Gastrocnemius medialis (tissue), 4 donors: ENCODE measurements at regions not wholly inside any gene's neighbourhood (a gene's known extent, or its start where the extent isn't known, plus 50 kb on each side); places are given as distances from the start of the nearest gene placed in this dataset.

ENCODE experiments used
- POLR2A ChIP-seq, 2 donors: fragments of 450-650 bp; IDR thresholded peaks; one replicate each; pipeline ENCODE4 v1.6.1; 2017; ENCODE audit warnings: antibody characterized with exemption in 2 of 2, mild to moderate bottlenecking in 2 of 2, moderate library complexity in 2 of 2
- TF ChIP-seq, protein P1 (sequence below), 5 experiments: fragments of 450-650 bp in 3 of 5; fragments of 200-600 bp in 2 of 5; sonication (generic) in 2 of 5; IDR thresholded peaks in 4 of 5; conservative IDR thresholded peaks in 1 of 5; 1 replicate in 4 of 5; 2 replicates in 1 of 5; pipeline ENCODE4 v1.5.1; 2016 to 2019; ENCODE audit warnings: antibody characterized with exemption in 5 of 5, mild to moderate bottlenecking in 3 of 5, moderate library complexity in 3 of 5

DNA sequence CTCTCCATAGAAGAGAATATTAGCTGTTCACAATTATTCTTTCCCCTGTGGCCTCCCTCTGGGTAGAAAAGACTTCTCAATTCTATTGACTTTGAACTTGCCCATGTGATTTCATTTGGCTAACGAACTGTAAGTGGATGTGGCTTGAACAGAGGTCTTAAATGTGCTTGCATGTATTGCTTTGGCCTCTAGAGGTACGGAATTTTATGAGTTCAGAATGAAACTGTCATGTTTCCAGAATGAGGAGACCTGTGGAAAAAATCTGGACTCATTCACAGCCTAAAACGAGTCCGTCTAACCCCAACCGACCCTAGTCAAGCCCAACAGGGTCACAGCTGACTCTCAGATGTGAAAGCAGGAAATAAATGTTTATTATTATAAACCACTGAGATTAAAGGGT lies 596.7 kb upstream of the UBE2E2 start:
- TF ChIP-seq, protein P1, sequence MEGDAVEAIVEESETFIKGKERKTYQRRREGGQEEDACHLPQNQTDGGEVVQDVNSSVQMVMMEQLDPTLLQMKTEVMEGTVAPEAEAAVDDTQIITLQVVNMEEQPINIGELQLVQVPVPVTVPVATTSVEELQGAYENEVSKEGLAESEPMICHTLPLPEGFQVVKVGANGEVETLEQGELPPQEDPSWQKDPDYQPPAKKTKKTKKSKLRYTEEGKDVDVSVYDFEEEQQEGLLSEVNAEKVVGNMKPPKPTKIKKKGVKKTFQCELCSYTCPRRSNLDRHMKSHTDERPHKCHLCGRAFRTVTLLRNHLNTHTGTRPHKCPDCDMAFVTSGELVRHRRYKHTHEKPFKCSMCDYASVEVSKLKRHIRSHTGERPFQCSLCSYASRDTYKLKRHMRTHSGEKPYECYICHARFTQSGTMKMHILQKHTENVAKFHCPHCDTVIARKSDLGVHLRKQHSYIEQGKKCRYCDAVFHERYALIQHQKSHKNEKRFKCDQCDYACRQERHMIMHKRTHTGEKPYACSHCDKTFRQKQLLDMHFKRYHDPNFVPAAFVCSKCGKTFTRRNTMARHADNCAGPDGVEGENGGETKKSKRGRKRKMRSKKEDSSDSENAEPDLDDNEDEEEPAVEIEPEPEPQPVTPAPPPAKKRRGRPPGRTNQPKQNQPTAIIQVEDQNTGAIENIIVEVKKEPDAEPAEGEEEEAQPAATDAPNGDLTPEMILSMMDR (IDR thresholded peaks at IDR 0.05 in 4 of 5, conservative IDR thresholded peaks at IDR 0.05 in 1 of 5), result no peak
- TF ChIP-seq POLR2A (IDR thresholded peaks at IDR 0.05), result no peak
